HepG2 (cell line): ENCODE measurements at regions not wholly inside any gene's neighbourhood (a gene's known extent, or its start where the extent isn't known, plus 50 kb on each side); places are given as distances from the start of the nearest gene placed in this dataset.

Experiments used
- ATAC-seq: fragments of 200-7000 bp; cut with Tn5 transposase; 3 replicates; pipeline ENCODE4 v1.9.1; 2020; ENCODE audit warnings: mild to moderate bottlenecking, moderate library complexity
- BruUV-seq: library from RNA; stranded (reverse); fragments of 400-500 nt; replicated peaks from 2 replicates; lab custom pipeline; 2021; lab: Mats Ljungman, UMichigan
- CTCF ChIA-PET: fragments of 300-600 bp; formaldehyde crosslinking; extraction: SDS; loops from one replicate; lab custom pipeline; 2021; ENCODE audit warnings: low total read pairs, inconsistent platforms, low intra/inter-chr PET ratio; lab: Yijun Ruan, JAX
- POLR2A ChIA-PET: fragments of 350-600 bp; sonication (Branson Sonifier 250); formaldehyde crosslinking; loops from one replicate; lab custom pipeline; 2020; ENCODE audit warnings: antibody characterized with exemption, inconsistent platforms; lab: Yijun Ruan, JAX
- DNase-seq: peaks from one replicate; pipeline ENCODE4 v3.0.0-alpha.2; 2015; ENCODE audit warnings: low spot score
- FAIRE-seq: peaks from 3 replicates; lab custom pipeline; 2011; peaks lifted over from hg19 to GRCh38; lab: Jason Lieb, UNC
- H2AFZ ChIP-seq: one replicate; pipeline ENCODE4 v1.6.1; 2011; ENCODE audit warnings: low read length, inconsistent platforms
- H3K27ac ChIP-seq: fragments of 300-600 bp; 3 replicates; pipeline ENCODE4 v1.8.0; 2011; ENCODE audit warnings: mixed run types, mild to moderate bottlenecking, mixed read lengths, low read length, inconsistent platforms; ENCODE audit not compliant: insufficient read depth; ENCODE audit errors: extremely low read length
- H3K27me3 ChIP-seq, 2 experiments: fragments of 200-600 bp in 1 of 2; 2 replicates in 1 of 2; 3 replicates in 1 of 2; pipeline versions ENCODE4 v1.6.0 to v1.8.0; 2011; ENCODE audit warnings: low read length in 2 of 2, mild to moderate bottlenecking in 2 of 2, moderate library complexity in 2 of 2, inconsistent platforms in 1 of 2; ENCODE audit not compliant: insufficient read depth in 2 of 2, control insufficient read depth in 1 of 2
- H3K36me3 ChIP-seq, 2 experiments: fragments of 200-600 bp in 1 of 2; replicated peaks in 1 of 2; 2 replicates in 1 of 2; 3 replicates in 1 of 2; pipeline versions ENCODE4 v1.5.1 to v1.8.0; 2011; ENCODE audit warnings: low read length in 2 of 2, inconsistent platforms in 1 of 2; ENCODE audit not compliant: insufficient read depth in 2 of 2, control insufficient read depth in 1 of 2
- H3K4me1 ChIP-seq: 2 replicates; pipeline ENCODE4 v1.5.1; 2012; ENCODE audit warnings: low read length, inconsistent platforms; ENCODE audit not compliant: insufficient read depth
- H3K4me2 ChIP-seq: 2 replicates; pipeline ENCODE4 v1.6.0; 2011; ENCODE audit warnings: low read depth, low read length, inconsistent platforms
- H3K4me3 ChIP-seq, 3 experiments: fragments of 200-600 bp in 1 of 3; sonication (generic), shearing (Covaris generic) in 1 of 3; replicated peaks in 1 of 3; 2 replicates each; pipeline ENCODE4 v1.5.1; 2011 to 2016; ENCODE audit warnings: low read length in 3 of 3, inconsistent platforms in 2 of 3, low read depth in 2 of 3, mild to moderate bottlenecking in 2 of 3, control low read depth in 1 of 3, mixed read lengths in 1 of 3; ENCODE audit not compliant: insufficient read depth in 1 of 3
- H3K79me2 ChIP-seq: one replicate; pipeline ENCODE4 v1.6.1; 2011; ENCODE audit warnings: low read length, inconsistent platforms; ENCODE audit not compliant: insufficient read depth
- H3K9ac ChIP-seq: 2 replicates; pipeline ENCODE4 v1.6.0; 2011; ENCODE audit warnings: mild to moderate bottlenecking, low read depth, low read length, inconsistent platforms; ENCODE audit not compliant: insufficient read depth
- H3K9me3 ChIP-seq: 2 replicates; pipeline ENCODE4 v1.5.1; 2012; ENCODE audit warnings: mild to moderate bottlenecking, low read length
- H4K20me1 ChIP-seq: 2 replicates; pipeline ENCODE4 v1.6.0; 2011; ENCODE audit warnings: inconsistent platforms, mild to moderate bottlenecking, low read length, moderate library complexity; ENCODE audit not compliant: insufficient read depth
- AKAP8 ChIP-seq: sonication (generic); formaldehyde crosslinking; IDR thresholded peaks from 2 replicates; pipeline ENCODE4 v1.5.1; 2020; ENCODE audit warnings: mild to moderate bottlenecking, missing genetic modification reagents
- DNMT1 ChIP-seq: sonication (generic); formaldehyde crosslinking; IDR thresholded peaks from 2 replicates; pipeline ENCODE4 v1.5.1; 2020; ENCODE audit warnings: mild to moderate bottlenecking, missing genetic modification reagents
- GFI1 ChIP-seq: sonication (generic); formaldehyde crosslinking; IDR thresholded peaks from 2 replicates; pipeline ENCODE4 v1.5.0; 2020; ENCODE audit warnings: missing genetic modification reagents, mild to moderate bottlenecking, borderline replicate concordance
- KDM5B ChIP-seq: sonication (generic); formaldehyde crosslinking; IDR thresholded peaks from 2 replicates; pipeline ENCODE4 v1.4.0; 2020; ENCODE audit warnings: missing genetic modification reagents, mild to moderate bottlenecking, borderline replicate concordance
- RBAK ChIP-seq: sonication (generic); formaldehyde crosslinking; IDR thresholded peaks from 2 replicates; pipeline ENCODE4 v1.5.1; 2020; ENCODE audit warnings: mild to moderate bottlenecking, missing genetic modification reagents
- STAT6 ChIP-seq: sonication (generic); formaldehyde crosslinking; IDR thresholded peaks from 2 replicates; pipeline ENCODE4 v1.4.0; 2020; ENCODE audit warnings: missing genetic modification reagents, mild to moderate bottlenecking, borderline replicate concordance
- TOE1 ChIP-seq: sonication (generic); formaldehyde crosslinking; IDR thresholded peaks from 2 replicates; pipeline ENCODE4 v1.4.0; 2020; ENCODE audit warnings: mild to moderate bottlenecking, missing genetic modification reagents
- ZNF205 ChIP-seq: IDR thresholded peaks from 2 replicates; pipeline ENCODE4 v1.6.1; 2018; ENCODE audit warnings: missing biosample characterization, missing genetic modification reagents
- ZNF256 ChIP-seq: sonication (generic); formaldehyde crosslinking; conservative IDR thresholded peaks from 2 replicates; pipeline ENCODE4 v1.4.0; 2020; ENCODE audit warnings: missing genetic modification reagents
- ZNF280B ChIP-seq: sonication (generic); formaldehyde crosslinking; IDR thresholded peaks from 2 replicates; pipeline ENCODE4 v1.5.0; 2020; ENCODE audit warnings: missing genetic modification reagents, mild to moderate bottlenecking, borderline replicate concordance
- ZNF337 ChIP-seq: sonication (generic); formaldehyde crosslinking; IDR thresholded peaks from 2 replicates; pipeline ENCODE4 v1.5.1; 2020; ENCODE audit warnings: missing genetic modification reagents, low read depth, mild to moderate bottlenecking, borderline replicate concordance
- ZNF788 ChIP-seq: sonication (generic); formaldehyde crosslinking; IDR thresholded peaks from 2 replicates; pipeline ENCODE4 v1.5.0; 2020; ENCODE audit warnings: mild to moderate bottlenecking, missing genetic modification reagents, borderline replicate concordance
- ZNF800 ChIP-seq: sonication (generic); formaldehyde crosslinking; IDR thresholded peaks from 2 replicates; pipeline ENCODE4 v1.4.0; 2020; ENCODE audit warnings: missing genetic modification reagents
- WGBS: methylation state at CpG from one replicate; pipeline ENCODE4 v1.1.6; 2017; ENCODE audit warnings: low lambda C conversion rate; 5-methylcytosine and 5-hydroxymethylcytosine counted together
- in situ Hi-C: cut with HindIII; loops from 2 replicates; pipeline ENCODE4 v1.10.0; 2017; ENCODE audit warnings: low pct_unique_long_range_greater_than_20kb; ENCODE audit not compliant: extremely low pct_ligation_motif_present
- intact Hi-C: fragments of 100-400 bp; cut with micrococcal nuclease; formaldehyde crosslinking; loops from one replicate; pipeline ENCODE4 v1.10.0; 2022; ENCODE audit not compliant: unreplicated experiment

DNA sequence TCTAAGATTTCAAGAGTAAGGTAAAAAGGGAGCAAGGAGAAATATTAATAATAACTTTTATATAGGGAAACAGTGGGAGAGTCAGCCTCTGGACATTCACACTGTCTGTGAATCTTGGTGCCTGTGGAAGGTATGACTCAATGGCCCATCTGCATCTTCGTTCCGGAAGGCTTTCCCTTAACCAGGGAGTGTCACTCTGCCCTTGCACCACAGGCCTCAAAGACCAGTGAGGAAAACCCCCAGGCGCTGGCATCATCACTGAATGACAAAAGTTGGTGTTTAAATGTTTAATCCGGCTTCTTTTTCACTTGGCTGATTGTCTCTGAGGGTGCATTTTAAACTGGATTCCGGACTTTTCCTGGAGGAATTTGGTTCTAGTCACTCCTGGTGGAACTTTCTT lies 522.4 kb upstream of the TLE4 start:
- H3K4me2 ChIP-seq: no peak overlapping the region
- no TSS peak for BruUV-seq
- H3K27ac ChIP-seq: no peak overlapping the region
- TF ChIP-seq DNMT1 (CRISPR knock-in tag): no peak
- no peak for TF ChIP-seq TOE1
- no peak for TF ChIP-seq GFI1 (CRISPR knock-in tag)
- no peak for TF ChIP-seq ZNF205 (CRISPR knock-in tag)
- no peak for TF ChIP-seq ZNF280B
- TF ChIP-seq KDM5B (CRISPR knock-in tag): no peak
- TF ChIP-seq AKAP8 (CRISPR knock-in tag): no peak
- no peak for TF ChIP-seq ZNF256 (CRISPR knock-in tag)
- no peak for TF ChIP-seq ZNF788 (CRISPR knock-in tag)
- TF ChIP-seq RBAK (CRISPR knock-in tag): no peak
- TF ChIP-seq STAT6 (CRISPR knock-in tag): no peak
- no peak for TF ChIP-seq ZNF337 (CRISPR knock-in tag)
- no peak for TF ChIP-seq ZNF800 (CRISPR knock-in tag)
- in situ Hi-C loops (no loop called here), intact Hi-C loops (no loop called here)
- H3K4me1 ChIP-seq: no peaks in the 10 kb centered on the region
- no peaks in the 10 kb centered on the region for H3K27me3 ChIP-seq
- ChIA-PET POLR2A (no interaction called here), CTCF (no interaction called here)
- H4K20me1 ChIP-seq: no peaks in the 10 kb centered on the region
- H3K9me3 ChIP-seq: no peaks in the 10 kb centered on the region
- no peak overlapping the region for H2AFZ ChIP-seq
- no peak for FAIRE-seq
- no peak overlapping the region for H3K9ac ChIP-seq
- H3K79me2 ChIP-seq: no peaks in the 10 kb centered on the region
- no peak for DNase-seq
- WGBS: 2% methylated on average over 3 of the region's 5 CpGs
- H3K36me3 ChIP-seq: no peaks in the 10 kb centered on the region
- no peak overlapping the region for H3K4me3 ChIP-seq
- no peak for ATAC-seq
